Left renal cortex interstitium (tissue), 4 donors: ENCODE measurements at regions not wholly inside any gene's neighbourhood (a gene's known extent, or its start where the extent isn't known, plus 50 kb on each side); places are given as distances from the start of the nearest gene placed in this dataset.
A peak's percentile ranks its signal among the peaks of the same experiment; 100 is the strongest.
"Not testable (repeated sequence)": the region's sequence is repeated elsewhere in the genome, so short reads cannot be mapped to it uniquely, and the experiment has no call there.

ENCODE experiments used
- DNase-seq, 4 donors: peaks; one replicate each; pipeline ENCODE4 v3.0.0-alpha.2; 2013; ENCODE audit warnings: low read depth in 4 of 4, low spot score in 2 of 4, missing footprints in 1 of 4

GRCh38 chr5:54885636-54886035, 99.8 kb downstream of the ESM1 start:
- no peak for DNase-seq

GRCh38 chr5:54884195-54884536, 101.2 kb downstream of the ESM1 start:
- DNase-seq, result no peak

GRCh38 chr5:54883374-54884194, 101.8 kb downstream of the ESM1 start:
- DNase-seq, result no peak

GRCh38 chr5:54882841-54883240, 102.6 kb downstream of the ESM1 start:
- no peak for DNase-seq

GRCh38 chr5:54882101-54882500, 103.3 kb downstream of the ESM1 start:
- DNase-seq, result no peak

GRCh38 chr5:54881286-54882005, 103.9 kb downstream of the ESM1 start:
- DNase-seq, result no peak

- DNase-seq, result no peak
These were observed 108.4 kb downstream of the ESM1 start for GRCh38 chr5:54876976-54877375.

- DNase-seq, result no peak
These were observed 108.8 kb downstream of the ESM1 start for GRCh38 chr5:54876556-54876955.

GRCh38 chr5:54874337-54875021, 110.9 kb downstream of the ESM1 start:
- DNase-seq, result no peak

GRCh38 chr5:54873691-54874090, 111.7 kb downstream of the ESM1 start:
- DNase-seq, result no peak

GRCh38 chr5:54872810-54873209, 112.6 kb downstream of the ESM1 start:
- no peak for DNase-seq

GRCh38 chr5:54870271-54870670, 115.1 kb downstream of the ESM1 start:
- no peak for DNase-seq

GRCh38 chr5:54869691-54870090, 115.7 kb downstream of the ESM1 start:
- DNase-seq, result no peak

- no peak for DNase-seq
These were observed 116.6 kb downstream of the ESM1 start for GRCh38 chr5:54868511-54869483.

GRCh38 chr5:54867310-54867944, 118.0 kb downstream of the ESM1 start:
- DNase-seq, result peak in 1 of 4 donors; percentile 46

- DNase-seq, result not testable (repeated sequence)
These were observed 120.4 kb downstream of the ESM1 start for GRCh38 chr5:54864911-54865515.

- no peak for DNase-seq
These were observed 123.4 kb downstream of the ESM1 start for GRCh38 chr5:54862036-54862435.

- DNase-seq, result no peak
These were observed 124.0 kb downstream of the ESM1 start for GRCh38 chr5:54861212-54861894.

- DNase-seq, result no peak
These were observed 125.1 kb downstream of the ESM1 start for GRCh38 chr5:54860321-54860720.
